ENCODE measurements at regions not wholly inside any gene's neighbourhood (a gene's known extent, or its start where the extent isn't known, plus 50 kb on each side); places are given as distances from the start of the nearest gene placed in this dataset.

- TF ChIP-seq CBX3 (IDR thresholded peaks at IDR 0.05; ENCODE audit: low read depth) (no peak), ZNF274 (IDR thresholded peaks at IDR 0.05; ENCODE audit: low read depth, low read length) (no peak), SP1 (IDR thresholded peaks at IDR 0.05; ENCODE audit: low read depth) (no peak), EZH2 (IDR thresholded peaks at IDR 0.05) (no peak), CTCF (IDR thresholded peaks at IDR 0.05 in 2 of 3, conservative IDR thresholded peaks at IDR 0.05 in 1 of 3; ENCODE audit: borderline replicate concordance in 1 of 3, insufficient read depth in 1 of 3, low read depth in 2 of 3, low read length in 2 of 3) (no peak), POLR2AphosphoS5 (IDR thresholded peaks at IDR 0.05; ENCODE audit: low read depth, low read length) (no peak), MAX (IDR thresholded peaks at IDR 0.05) (no peak), POLR2A (IDR thresholded peaks at IDR 0.05; ENCODE audit: borderline replicate concordance, extremely low read depth, insufficient read depth, insufficient read length) (no peak), REST (IDR thresholded peaks at IDR 0.05; ENCODE audit: low read depth) (no peak), TCF7L2 (IDR thresholded peaks at IDR 0.05; ENCODE audit: borderline replicate concordance, extremely low read depth, insufficient read depth, insufficient read length) (no peak), ZFX (IDR thresholded peaks at IDR 0.05) (no peak), RAD21 (IDR thresholded peaks at IDR 0.05; ENCODE audit: low read depth) (no peak), SRF (IDR thresholded peaks at IDR 0.05; ENCODE audit: low read depth) (no peak)
Measured at GRCh38 chr11:38060136-38060535, 1462.1 kb upstream of the RAG2 start.
